GM19099 (cell line): ENCODE measurements at regions not wholly inside any gene's neighbourhood (a gene's known extent, or its start where the extent isn't known, plus 50 kb on each side); places are given as distances from the start of the nearest gene placed in this dataset.

Experiments used
- POLR2A ChIP-seq: IDR thresholded peaks from 3 replicates; pipeline ENCODE4 v1.6.1; 2011; ENCODE audit warnings: low read depth; ENCODE audit not compliant: insufficient read length; ENCODE audit errors: extremely low read depth

DNA sequence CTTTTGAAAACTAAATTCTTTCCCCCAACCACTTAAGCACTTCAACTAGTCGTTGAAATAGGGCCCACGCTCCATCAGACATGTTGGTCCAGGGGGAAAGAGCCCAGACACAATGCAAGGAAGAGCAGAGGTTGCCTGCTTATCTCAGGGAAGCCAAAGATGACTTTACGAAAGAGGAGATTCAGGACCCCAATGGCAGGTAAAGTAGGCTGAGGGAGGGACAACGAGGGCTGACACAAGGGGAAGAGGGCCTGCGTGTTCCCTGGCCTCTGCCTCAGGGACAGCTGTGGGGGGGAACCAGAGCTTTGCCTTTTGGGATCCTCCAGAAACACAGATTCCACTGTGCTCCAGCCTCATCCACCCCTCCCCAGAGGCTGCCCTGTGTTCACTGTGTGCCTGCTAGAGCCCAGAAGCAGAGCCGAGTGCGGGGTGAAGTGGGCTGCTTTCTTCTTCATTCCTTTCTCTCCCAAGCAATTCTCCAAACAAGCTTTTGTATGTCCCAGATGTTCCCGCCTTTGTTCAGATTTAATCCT, 135.5 kb upstream of the GRIK3 start:
- no peak for TF ChIP-seq POLR2A

DNA sequence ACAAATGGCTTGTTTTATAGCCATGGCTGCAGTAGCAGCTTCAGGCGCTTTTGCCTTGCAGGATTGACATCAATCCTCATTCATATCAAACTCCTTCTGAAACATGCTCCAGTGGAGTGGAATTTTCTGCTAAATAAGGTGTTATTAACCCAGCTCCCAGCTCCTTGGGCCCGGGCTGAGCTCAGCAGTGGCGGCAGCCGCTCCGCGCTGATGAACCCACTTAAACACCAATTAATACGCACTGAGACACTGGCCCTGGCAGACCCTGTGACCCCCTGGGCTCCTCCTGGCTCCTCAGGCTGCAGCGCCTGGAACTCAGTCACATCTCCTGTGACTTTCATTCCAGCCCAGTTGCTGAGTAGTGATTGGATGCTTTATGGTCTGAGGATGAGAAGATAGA, 137.4 kb upstream of the GRIK3 start:
- no peak for TF ChIP-seq POLR2A

DNA sequence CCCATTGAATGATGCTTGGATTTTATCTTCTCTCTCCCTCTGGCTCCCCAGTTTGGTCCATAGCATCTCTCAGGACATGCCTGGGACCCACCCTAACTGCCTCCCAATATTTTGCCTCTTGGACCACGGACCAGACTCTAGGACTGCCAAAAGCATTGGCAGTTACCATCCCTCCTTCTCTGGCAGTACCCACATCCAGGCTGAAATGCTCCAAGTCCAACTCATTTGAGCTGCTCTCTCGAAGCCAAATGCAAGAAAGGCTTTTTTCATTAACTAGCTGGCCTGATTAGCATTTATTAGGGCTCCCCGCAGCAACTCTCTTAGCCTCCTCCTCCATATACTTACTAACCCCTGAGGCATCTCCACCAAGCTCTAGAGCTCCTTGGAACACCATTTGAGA, 140.0 kb upstream of the GRIK3 start:
- TF ChIP-seq POLR2A, result no peak

DNA sequence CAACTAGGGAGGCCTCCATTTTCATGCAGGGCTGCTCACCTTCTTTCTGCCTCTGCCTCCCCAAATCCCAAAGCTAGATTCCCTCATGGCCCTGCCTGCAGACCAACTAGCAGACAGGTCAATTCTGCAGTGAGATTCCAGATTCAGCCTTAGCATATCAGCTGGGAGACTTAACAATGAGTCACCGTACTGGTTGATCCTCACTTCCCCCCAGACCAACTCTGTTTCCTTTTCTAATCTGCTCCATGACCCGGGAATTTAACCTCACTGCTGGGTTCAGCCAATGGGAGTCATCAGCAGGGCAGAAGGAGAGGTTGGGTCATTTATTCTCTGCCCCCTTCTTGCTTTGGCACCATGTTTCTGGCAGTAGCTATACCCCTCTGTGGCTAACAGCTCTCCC, 140.6 kb upstream of the GRIK3 start:
- TF ChIP-seq POLR2A, result no peak

DNA sequence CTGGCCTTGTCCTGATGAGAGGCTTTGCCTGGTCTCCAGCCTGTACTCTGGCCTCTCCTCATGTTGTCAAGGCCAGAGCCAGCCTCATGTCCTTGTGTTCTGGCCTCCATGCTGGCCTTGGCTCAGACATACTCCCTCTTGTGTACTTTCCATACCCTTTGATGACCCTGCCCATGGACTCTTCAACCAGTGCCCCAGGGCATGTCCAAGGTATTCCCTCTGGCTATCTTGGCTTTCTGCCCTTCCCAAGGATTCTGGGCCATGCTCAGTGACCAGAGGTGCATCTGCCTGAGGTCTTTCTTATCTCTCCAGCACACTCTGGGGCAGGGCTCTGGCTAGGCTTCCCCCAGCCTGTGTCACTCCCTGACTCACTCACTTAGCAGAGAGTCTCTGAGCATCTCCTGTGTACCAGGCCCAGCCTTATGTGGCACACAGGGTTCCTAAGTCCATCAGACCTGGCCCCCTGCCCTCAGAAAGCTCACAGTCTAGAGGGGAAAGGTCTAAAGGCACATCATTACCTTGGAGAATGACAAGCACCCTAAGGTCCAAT, 141.4 kb upstream of the GRIK3 start:
- no peak for TF ChIP-seq POLR2A

DNA sequence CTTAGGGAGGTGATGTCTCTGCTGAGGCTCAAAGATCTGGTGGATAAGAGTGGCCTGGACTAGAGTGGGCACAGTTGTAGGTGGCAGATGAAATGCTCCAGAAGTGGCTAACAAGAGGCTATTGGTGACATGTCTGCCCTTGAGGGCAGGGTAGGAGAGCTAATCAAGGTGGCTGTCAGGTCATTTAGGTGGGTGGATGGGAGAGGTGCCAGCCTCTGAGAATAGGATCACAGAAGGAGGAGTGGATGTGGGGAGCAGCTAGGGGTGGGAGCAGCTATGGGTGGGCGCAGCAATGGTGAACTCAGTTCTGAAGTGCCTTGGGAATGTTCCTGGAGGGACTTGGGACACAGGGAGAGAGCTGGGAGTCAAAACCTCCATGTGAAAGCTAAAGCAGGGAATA, 142.0 kb upstream of the GRIK3 start:
- no peak for TF ChIP-seq POLR2A

DNA sequence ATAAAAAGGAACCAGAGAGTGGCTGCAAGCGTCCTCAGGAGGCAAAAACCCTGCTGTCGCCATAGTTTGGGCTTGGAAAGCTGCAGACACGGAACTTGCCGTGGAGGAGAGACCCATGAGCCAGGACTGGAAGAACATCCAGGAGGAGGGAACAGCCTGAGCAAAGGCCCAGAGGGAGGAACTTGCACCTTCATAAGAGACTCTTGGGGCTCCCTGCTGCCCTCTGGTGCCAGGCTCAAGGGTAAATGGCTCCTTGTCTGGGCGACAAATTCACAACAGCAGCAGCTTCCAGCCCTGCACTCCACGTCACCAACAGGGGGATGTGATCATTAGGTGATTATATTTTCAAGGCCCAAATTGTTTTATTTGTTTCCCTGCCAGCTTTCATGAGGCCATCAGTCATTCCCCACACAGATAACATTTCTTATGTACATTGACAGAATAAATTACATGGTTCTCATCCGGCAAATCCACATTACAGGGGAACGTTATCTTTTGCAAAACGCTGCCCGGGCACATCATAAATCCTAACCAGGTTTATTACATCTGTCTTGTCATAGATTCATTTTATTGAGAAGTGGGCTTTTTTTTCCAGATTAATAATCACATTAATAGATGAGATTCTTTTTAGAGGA, 143.0 kb upstream of the GRIK3 start:
- TF ChIP-seq POLR2A, result no peak

DNA sequence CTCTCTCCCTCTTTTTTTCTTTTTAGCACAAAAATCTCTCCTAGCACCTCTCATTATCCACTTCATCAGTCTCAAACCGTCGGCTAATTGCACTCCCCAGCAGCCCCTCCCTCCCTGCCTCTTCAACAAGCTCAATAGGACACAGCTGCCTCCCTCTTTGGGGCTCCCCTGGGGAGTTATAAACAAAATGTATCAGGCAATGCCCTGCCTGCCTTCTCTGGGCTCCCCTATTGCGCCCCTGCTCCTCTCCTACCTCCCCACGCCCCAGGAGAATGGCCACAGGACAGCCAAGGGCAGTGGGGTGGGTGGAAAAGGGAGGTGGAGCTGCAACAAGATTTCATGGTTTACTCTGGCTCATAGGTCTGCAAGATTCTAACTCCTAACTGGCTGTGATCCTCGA, 147.1 kb upstream of the GRIK3 start:
- no peak for TF ChIP-seq POLR2A

DNA sequence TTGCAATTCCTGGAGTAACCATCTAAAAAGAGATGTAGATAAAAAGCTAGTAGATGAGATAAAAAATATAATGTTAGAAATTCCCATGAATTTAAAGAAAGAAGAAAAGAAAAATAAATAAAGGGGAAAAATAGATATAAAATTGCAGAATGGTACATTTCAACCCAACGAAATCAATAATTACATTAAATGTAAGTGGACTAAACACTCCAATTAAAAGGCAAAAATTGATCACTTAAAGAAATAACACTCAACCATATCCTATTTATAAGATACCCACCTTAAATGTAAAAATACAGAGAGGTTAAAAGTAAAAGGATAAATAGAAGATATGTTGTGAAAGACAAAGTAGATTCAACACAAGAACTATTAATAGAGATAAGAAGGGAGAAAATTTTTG, 150.5 kb upstream of the GRIK3 start:
- no peak for TF ChIP-seq POLR2A

DNA sequence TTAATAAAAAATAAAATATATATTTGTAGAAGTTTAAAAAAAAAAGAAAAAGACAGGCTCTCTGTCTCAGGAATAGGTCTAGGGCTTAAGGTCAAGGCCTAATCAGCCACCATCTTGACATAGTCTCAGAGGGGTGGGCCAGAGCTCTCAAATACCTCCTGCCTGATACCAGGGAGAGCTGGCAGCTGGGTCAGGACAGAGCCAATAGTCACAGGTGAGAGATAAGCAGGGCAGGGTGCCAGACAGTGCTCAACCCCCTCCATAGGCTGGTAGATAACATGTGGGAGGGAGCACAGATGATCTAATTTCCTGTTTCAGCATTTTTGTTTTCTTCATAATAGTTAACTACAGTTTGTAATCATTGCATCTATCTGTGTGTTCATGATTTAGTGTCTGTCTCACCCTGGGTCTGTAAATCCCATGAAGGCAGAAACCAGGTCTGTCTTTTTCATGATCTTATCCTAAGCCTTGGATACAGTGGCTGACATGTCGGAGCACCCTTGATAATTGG, 152.0 kb upstream of the GRIK3 start:
- no peak for TF ChIP-seq POLR2A

DNA sequence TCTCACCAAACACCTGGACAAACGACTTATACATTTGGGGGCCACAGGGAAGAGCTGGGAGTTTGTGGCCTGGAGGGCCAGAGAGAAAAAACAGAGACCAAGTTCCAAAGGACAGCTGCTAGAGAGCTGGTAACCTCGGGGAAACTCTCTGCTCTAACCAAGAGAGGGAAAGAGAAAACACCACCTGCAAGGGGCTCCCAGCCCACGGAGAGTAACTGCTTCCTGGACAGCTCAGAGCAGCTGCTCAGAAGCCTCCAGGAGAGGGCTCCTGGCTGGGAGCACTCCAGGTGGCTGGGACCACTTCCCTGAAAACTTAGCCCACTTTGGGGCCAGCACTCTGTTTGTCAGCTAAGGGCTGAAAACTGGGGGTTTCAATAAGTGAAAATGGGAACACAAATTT, 154.8 kb upstream of the GRIK3 start:
- no peak for TF ChIP-seq POLR2A

DNA sequence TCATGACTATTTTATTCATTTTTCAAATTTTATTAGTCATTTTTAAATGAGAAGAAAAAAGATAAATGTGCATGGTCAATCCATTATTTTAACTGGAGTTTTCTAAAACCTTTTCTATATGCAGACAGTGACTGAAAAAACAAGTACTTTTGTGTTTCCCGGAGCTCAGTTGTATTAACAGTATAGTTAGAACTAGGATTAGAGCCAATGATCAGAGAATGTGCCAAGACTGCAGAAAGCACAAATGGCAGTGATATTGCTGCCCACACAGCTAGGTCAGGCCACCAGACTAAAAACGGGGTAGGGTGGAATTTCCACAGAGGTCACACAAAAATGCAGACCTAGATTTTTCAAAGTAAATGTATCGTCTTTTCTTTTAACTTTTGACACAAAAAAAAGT, 163.1 kb upstream of the GRIK3 start:
- no peak for TF ChIP-seq POLR2A

DNA sequence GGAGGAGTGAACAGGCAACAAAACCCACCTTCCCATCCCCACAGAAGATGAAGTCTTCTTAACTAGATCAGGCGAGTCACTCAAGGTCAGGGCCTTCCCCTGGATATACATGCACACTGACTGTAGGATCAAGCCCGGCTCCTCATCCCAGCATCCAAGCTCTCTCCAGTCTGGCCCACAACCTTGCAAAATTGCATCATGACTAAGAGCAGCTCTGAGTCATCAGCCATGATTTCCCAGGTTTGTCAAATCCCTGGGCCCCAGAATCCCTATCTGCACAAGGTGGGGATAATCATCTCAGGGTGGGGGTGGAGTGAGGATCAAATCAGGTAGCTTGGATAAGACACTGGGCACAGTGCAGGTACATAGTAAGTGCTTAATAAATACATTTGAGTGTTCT, 199.3 kb upstream of the GRIK3 start:
- no peak for TF ChIP-seq POLR2A

DNA sequence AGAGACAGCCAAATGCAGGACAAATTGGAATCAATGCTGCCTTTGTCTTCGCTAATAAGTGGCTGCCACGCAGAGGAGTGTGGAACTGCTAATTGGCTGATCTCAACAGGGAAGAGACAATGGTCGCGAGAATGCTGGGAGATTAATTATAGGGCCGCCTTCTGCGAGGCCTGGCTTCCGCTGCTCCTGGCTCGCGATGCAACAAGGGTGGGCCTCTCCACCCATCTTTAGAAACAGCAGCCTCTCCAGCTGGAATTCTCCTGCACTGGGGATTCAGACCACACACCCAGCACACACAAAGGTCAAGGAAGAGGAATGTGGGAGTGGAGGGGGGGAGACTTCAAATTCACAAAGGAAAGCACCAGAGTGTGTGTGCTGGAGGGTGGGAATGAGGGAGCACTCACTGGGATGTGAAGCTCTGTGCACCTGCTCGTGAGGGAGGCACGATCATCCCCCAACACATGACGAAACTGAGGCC, 200.7 kb upstream of the GRIK3 start:
- no peak for TF ChIP-seq POLR2A

DNA sequence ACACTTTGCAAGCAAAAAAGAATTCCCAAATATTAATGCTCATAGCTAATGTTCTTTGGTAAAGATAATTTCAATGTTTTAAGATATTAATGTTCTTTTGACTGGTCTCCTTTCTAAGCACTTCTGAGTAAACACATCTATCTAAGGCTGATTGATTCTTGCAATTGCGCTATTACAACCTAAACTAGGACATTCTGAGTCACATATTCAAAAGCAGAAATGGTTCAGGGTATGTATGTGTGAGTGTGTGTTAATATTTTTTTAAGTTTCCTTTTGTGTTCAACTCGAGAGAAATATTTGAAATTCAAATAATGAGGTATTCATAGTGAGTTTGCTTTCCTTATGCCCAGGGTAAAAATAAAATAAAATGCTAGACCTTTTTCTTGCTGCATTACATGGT, 203.6 kb upstream of the GRIK3 start:
- no peak for TF ChIP-seq POLR2A
